GM12865 (cell line): ENCODE measurements at regions not wholly inside any gene's neighbourhood (a gene's known extent, or its start where the extent isn't known, plus 50 kb on each side); places are given as distances from the start of the nearest gene placed in this dataset.
A peak's percentile ranks its signal among the peaks of the same experiment; 100 is the strongest.

Experiments
- DNase-seq: peaks from one replicate; pipeline ENCODE4 v3.0.0; 2010; ENCODE audit warnings: low read depth
- H3K4me3 ChIP-seq: 2 replicates; pipeline ENCODE4 v1.5.1; 2011; ENCODE audit warnings: mild to moderate bottlenecking, low read depth, low read length, control low read depth
- CTCF ChIP-seq: IDR thresholded peaks from 2 replicates; pipeline ENCODE4 v1.5.1; 2011; ENCODE audit warnings: low read length, control low read depth, low read depth, inconsistent platforms; ENCODE audit not compliant: insufficient read depth; ENCODE audit errors: missing control alignments

GRCh38 chr10:3837647-3838459, 52.8 kb upstream of the KLF6 start:
- H3K4me3 ChIP-seq: no peak overlapping the region
- no peak for DNase-seq
- no peak for TF ChIP-seq CTCF

- no peak for TF ChIP-seq CTCF
- DNase-seq: peak; percentile 71
- peak overlapping the region; percentile 7 for H3K4me3 ChIP-seq
Observed at GRCh38 chr10:3836222-3836820, 51.3 kb upstream of the KLF6 start.

GRCh38 chr10:3835770-3836169, 50.8 kb upstream of the KLF6 start:
- H3K4me3 ChIP-seq: peak overlapping the region; percentile 7
- peak; percentile 64 for DNase-seq
- no peak for TF ChIP-seq CTCF

- no peak for TF ChIP-seq CTCF
- DNase-seq: no peak
- H3K4me3 ChIP-seq: no peak overlapping the region
Observed at GRCh38 chr10:3834947-3835346, 49.9 kb upstream of the KLF6 start.
